ENCODE measurements at regions not wholly inside any gene's neighbourhood (a gene's known extent, or its start where the extent isn't known, plus 50 kb on each side); places are given as distances from the start of the nearest gene placed in this dataset.

GRCh38 chr5:121008041-121008440, 543.9 kb downstream of the PRR16 start:
- DNase-seq (no peak), ATAC-seq (no peak)
- no peak overlapping the region for H3K27ac Mint-ChIP-seq
- Histone ChIP-seq H3K4me1 (ENCODE audit: control insufficient read depth in 2 of 2, insufficient read depth in 2 of 2, low read length in 2 of 2) (no peaks in the 10 kb centered on the region), H3K27ac (ENCODE audit: low read depth, low read length) (no peak overlapping the region), H3K27me3 (ENCODE audit: control insufficient read depth in 2 of 2, insufficient read depth in 2 of 2, low read length in 2 of 2) (no peaks in the 10 kb centered on the region), H3K9me3 (ENCODE audit: control insufficient read depth in 2 of 3, low read length in 3 of 3) (peaks cover 0 to 3% (median 0%) of the 10 kb centered on the region in 3 experiments), H3K4me3 (ENCODE audit: low read length) (no peak overlapping the region), H3K36me3 (ENCODE audit: control insufficient read depth in 2 of 3, insufficient read depth in 3 of 3, low read length in 3 of 3) (no peaks in the 10 kb centered on the region)
- intact Hi-C loops (cut with micrococcal nuclease), result no loop called here
- ChIA-PET POLR2A (no interaction called here), CTCF (no interaction called here)
- H3K4me1 Mint-ChIP-seq, result no peaks in the 10 kb centered on the region
- no peak overlapping the region for H3K4me3 Mint-ChIP-seq
- peaks cover 0 to 9% (median 2%) of the 10 kb centered on the region in 11 donors for H3K9me3 Mint-ChIP-seq
- no peaks in the 10 kb centered on the region for H3K36me3 Mint-ChIP-seq
- H3K27me3 Mint-ChIP-seq, result no peaks in the 10 kb centered on the region

- H3K36me3 ChIP-seq (ENCODE audit: control insufficient read depth in 2 of 3, insufficient read depth in 3 of 3, low read length in 3 of 3), result no peaks in the 10 kb centered on the region
- CTCF ChIA-PET, result interaction anchor here (0.8 kb wide), 1 partner anchor 505 kb away, joined by 3 read pairs; no protein-coding TSS in a partner anchor
- H3K27me3 Mint-ChIP-seq, result no peaks in the 10 kb centered on the region
- no peak overlapping the region for H3K4me3 ChIP-seq (ENCODE audit: low read length)
- peaks cover 0 to 3% (median 0%) of the 10 kb centered on the region in 3 experiments for H3K9me3 ChIP-seq (ENCODE audit: control insufficient read depth in 2 of 3, low read length in 3 of 3)
- H3K27me3 ChIP-seq (ENCODE audit: control insufficient read depth in 2 of 2, insufficient read depth in 2 of 2, low read length in 2 of 2), result no peaks in the 10 kb centered on the region
- POLR2A ChIA-PET, result no interaction called here
- no peak overlapping the region for H3K4me3 Mint-ChIP-seq
- H3K27ac Mint-ChIP-seq, result no peak overlapping the region
- H3K4me1 Mint-ChIP-seq, result no peaks in the 10 kb centered on the region
- ATAC-seq (no peak), DNase-seq (no peak)
- intact Hi-C loops (cut with micrococcal nuclease), result no loop called here
- no peaks in the 10 kb centered on the region for H3K4me1 ChIP-seq (ENCODE audit: control insufficient read depth in 2 of 2, insufficient read depth in 2 of 2, low read length in 2 of 2)
- peaks cover 0 to 9% (median under 1%) of the 10 kb centered on the region in 11 donors for H3K9me3 Mint-ChIP-seq
- no peak overlapping the region for H3K27ac ChIP-seq (ENCODE audit: low read depth, low read length)
- H3K36me3 Mint-ChIP-seq, result no peaks in the 10 kb centered on the region
These were observed 545.0 kb downstream of the PRR16 start for GRCh38 chr5:121009058-121009457.

GRCh38 chr5:121018004-121018403, 553.9 kb downstream of the PRR16 start:
- Mint-ChIP-seq H3K27ac (no peak overlapping the region), H3K9me3 (peaks cover 0 to 6% (median 2%) of the 10 kb centered on the region in 11 donors), H3K4me3 (no peak overlapping the region), H3K27me3 (no peaks in the 10 kb centered on the region), H3K4me1 (no peaks in the 10 kb centered on the region), H3K36me3 (no peaks in the 10 kb centered on the region)
- ATAC-seq (no peak), DNase-seq (no peak)
- no peaks in the 10 kb centered on the region for H3K4me1 ChIP-seq (ENCODE audit: control insufficient read depth in 2 of 2, insufficient read depth in 2 of 2, low read length in 2 of 2)
- H3K4me3 ChIP-seq (ENCODE audit: low read length), result no peak overlapping the region
- intact Hi-C loops (cut with micrococcal nuclease), result no loop called here
- ChIA-PET POLR2A (no interaction called here), CTCF (no interaction called here)
- H3K9me3 ChIP-seq (ENCODE audit: control insufficient read depth in 2 of 3, low read length in 3 of 3), result no peaks in the 10 kb centered on the region
- H3K27me3 ChIP-seq (ENCODE audit: control insufficient read depth in 2 of 2, insufficient read depth in 2 of 2, low read length in 2 of 2), result no peaks in the 10 kb centered on the region
- no peaks in the 10 kb centered on the region for H3K36me3 ChIP-seq (ENCODE audit: control insufficient read depth in 2 of 3, insufficient read depth in 3 of 3, low read length in 3 of 3)
- no peak overlapping the region for H3K27ac ChIP-seq (ENCODE audit: low read depth, low read length)

GRCh38 chr5:121019106-121019505, 555.0 kb downstream of the PRR16 start:
- DNase-seq (no peak), ATAC-seq (no peak)
- Histone ChIP-seq H3K36me3 (ENCODE audit: control insufficient read depth in 2 of 3, insufficient read depth in 3 of 3, low read length in 3 of 3) (no peaks in the 10 kb centered on the region), H3K27me3 (ENCODE audit: control insufficient read depth in 2 of 2, insufficient read depth in 2 of 2, low read length in 2 of 2) (no peaks in the 10 kb centered on the region), H3K4me3 (ENCODE audit: low read length) (no peak overlapping the region), H3K27ac (ENCODE audit: low read depth, low read length) (no peak overlapping the region), H3K4me1 (ENCODE audit: control insufficient read depth in 2 of 2, insufficient read depth in 2 of 2, low read length in 2 of 2) (no peaks in the 10 kb centered on the region), H3K9me3 (ENCODE audit: control insufficient read depth in 2 of 3, low read length in 3 of 3) (no peaks in the 10 kb centered on the region)
- intact Hi-C loops (cut with micrococcal nuclease), result no loop called here
- POLR2A ChIA-PET, result no interaction called here
- H3K36me3 Mint-ChIP-seq, result no peaks in the 10 kb centered on the region
- no peak overlapping the region for H3K4me3 Mint-ChIP-seq
- H3K4me1 Mint-ChIP-seq, result no peaks in the 10 kb centered on the region
- no peaks in the 10 kb centered on the region for H3K27me3 Mint-ChIP-seq
- CTCF ChIA-PET, result no interaction called here
- H3K9me3 Mint-ChIP-seq, result peaks cover 0 to 8% (median 2%) of the 10 kb centered on the region in 11 donors
- H3K27ac Mint-ChIP-seq, result no peak overlapping the region

- CTCF ChIA-PET, result no interaction called here
- Histone ChIP-seq H3K9me3 (ENCODE audit: control insufficient read depth in 2 of 3, low read length in 3 of 3) (no peaks in the 10 kb centered on the region), H3K27me3 (ENCODE audit: control insufficient read depth in 2 of 2, insufficient read depth in 2 of 2, low read length in 2 of 2) (no peaks in the 10 kb centered on the region), H3K27ac (ENCODE audit: low read depth, low read length) (no peak overlapping the region), H3K4me1 (ENCODE audit: control insufficient read depth in 2 of 2, insufficient read depth in 2 of 2, low read length in 2 of 2) (no peaks in the 10 kb centered on the region), H3K36me3 (ENCODE audit: control insufficient read depth in 2 of 3, insufficient read depth in 3 of 3, low read length in 3 of 3) (no peaks in the 10 kb centered on the region), H3K4me3 (ENCODE audit: low read length) (no peak overlapping the region)
- no peak for DNase-seq
- intact Hi-C loops (cut with micrococcal nuclease), result no loop called here
- Mint-ChIP-seq H3K9me3 (peaks cover 0 to 8% (median 2%) of the 10 kb centered on the region in 11 donors), H3K36me3 (no peaks in the 10 kb centered on the region), H3K27me3 (no peaks in the 10 kb centered on the region), H3K4me3 (no peak overlapping the region), H3K27ac (no peak overlapping the region), H3K4me1 (no peaks in the 10 kb centered on the region)
- ATAC-seq, result no peak
- POLR2A ChIA-PET, result no interaction called here
These were observed 555.6 kb downstream of the PRR16 start for GRCh38 chr5:121019734-121020133.

GRCh38 chr5:121021681-121022080, 557.6 kb downstream of the PRR16 start:
- Mint-ChIP-seq H3K27ac (no peak overlapping the region), H3K27me3 (no peaks in the 10 kb centered on the region), H3K36me3 (no peaks in the 10 kb centered on the region), H3K4me3 (no peak overlapping the region), H3K9me3 (peaks cover 0 to 8% (median under 1%) of the 10 kb centered on the region in 11 donors), H3K4me1 (no peaks in the 10 kb centered on the region)
- no peak overlapping the region for H3K4me3 ChIP-seq (ENCODE audit: low read length)
- no peaks in the 10 kb centered on the region for H3K36me3 ChIP-seq (ENCODE audit: control insufficient read depth in 2 of 3, insufficient read depth in 3 of 3, low read length in 3 of 3)
- ChIA-PET CTCF (no interaction called here), POLR2A (no interaction called here)
- no peak for ATAC-seq
- H3K9me3 ChIP-seq (ENCODE audit: control insufficient read depth in 2 of 3, low read length in 3 of 3), result no peaks in the 10 kb centered on the region
- H3K4me1 ChIP-seq (ENCODE audit: control insufficient read depth in 2 of 2, insufficient read depth in 2 of 2, low read length in 2 of 2), result no peaks in the 10 kb centered on the region
- DNase-seq, result no peak
- intact Hi-C loops (cut with micrococcal nuclease), result no loop called here
- no peaks in the 10 kb centered on the region for H3K27me3 ChIP-seq (ENCODE audit: control insufficient read depth in 2 of 2, insufficient read depth in 2 of 2, low read length in 2 of 2)
- no peak overlapping the region for H3K27ac ChIP-seq (ENCODE audit: low read depth, low read length)

- H3K27me3 ChIP-seq (ENCODE audit: control insufficient read depth in 2 of 2, insufficient read depth in 2 of 2, low read length in 2 of 2), result no peaks in the 10 kb centered on the region
- Mint-ChIP-seq H3K4me1 (no peaks in the 10 kb centered on the region), H3K9me3 (peaks cover 0 to 6% (median 0%) of the 10 kb centered on the region in 11 donors), H3K36me3 (no peaks in the 10 kb centered on the region), H3K27me3 (no peaks in the 10 kb centered on the region), H3K27ac (no peak overlapping the region), H3K4me3 (no peak overlapping the region)
- ChIA-PET POLR2A (no interaction called here), CTCF (no interaction called here)
- no peak for DNase-seq
- no peaks in the 10 kb centered on the region for H3K4me1 ChIP-seq (ENCODE audit: control insufficient read depth in 2 of 2, insufficient read depth in 2 of 2, low read length in 2 of 2)
- H3K4me3 ChIP-seq (ENCODE audit: low read length), result no peak overlapping the region
- no peak for ATAC-seq
- H3K9me3 ChIP-seq (ENCODE audit: control insufficient read depth in 2 of 3, low read length in 3 of 3), result no peaks in the 10 kb centered on the region
- intact Hi-C loops (cut with micrococcal nuclease), result no loop called here
- no peaks in the 10 kb centered on the region for H3K36me3 ChIP-seq (ENCODE audit: control insufficient read depth in 2 of 3, insufficient read depth in 3 of 3, low read length in 3 of 3)
- H3K27ac ChIP-seq (ENCODE audit: low read depth, low read length), result no peak overlapping the region
These were observed 560.6 kb downstream of the PRR16 start for GRCh38 chr5:121024416-121025311.

Measured in naive thymus-derived CD4-positive, alpha-beta T cell (primary cell).